ENCODE measurements at regions not wholly inside any gene's neighbourhood (a gene's known extent, or its start where the extent isn't known, plus 50 kb on each side); places are given as distances from the start of the nearest gene placed in this dataset.

DNA sequence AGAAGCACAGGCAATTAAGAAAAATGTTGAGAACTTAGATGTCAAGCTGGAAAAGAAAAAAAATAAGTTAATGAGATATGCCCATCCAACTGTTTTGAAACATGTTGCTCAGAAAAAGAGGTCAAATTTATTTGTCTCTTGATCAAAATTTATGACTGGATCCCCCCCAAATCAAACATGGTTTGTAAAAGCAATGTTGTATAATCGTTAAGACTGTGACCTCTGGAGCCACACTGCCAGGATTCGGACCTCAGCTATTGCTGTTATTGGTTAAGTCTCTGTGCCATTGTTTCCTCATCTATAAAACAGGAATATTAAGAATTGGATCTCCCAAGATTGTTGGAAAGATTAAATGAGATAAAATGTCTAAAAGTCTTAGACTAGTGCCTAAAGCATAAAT, 51.9 kb upstream of the LRRK2 start:
- TF ChIP-seq, protein P1, sequence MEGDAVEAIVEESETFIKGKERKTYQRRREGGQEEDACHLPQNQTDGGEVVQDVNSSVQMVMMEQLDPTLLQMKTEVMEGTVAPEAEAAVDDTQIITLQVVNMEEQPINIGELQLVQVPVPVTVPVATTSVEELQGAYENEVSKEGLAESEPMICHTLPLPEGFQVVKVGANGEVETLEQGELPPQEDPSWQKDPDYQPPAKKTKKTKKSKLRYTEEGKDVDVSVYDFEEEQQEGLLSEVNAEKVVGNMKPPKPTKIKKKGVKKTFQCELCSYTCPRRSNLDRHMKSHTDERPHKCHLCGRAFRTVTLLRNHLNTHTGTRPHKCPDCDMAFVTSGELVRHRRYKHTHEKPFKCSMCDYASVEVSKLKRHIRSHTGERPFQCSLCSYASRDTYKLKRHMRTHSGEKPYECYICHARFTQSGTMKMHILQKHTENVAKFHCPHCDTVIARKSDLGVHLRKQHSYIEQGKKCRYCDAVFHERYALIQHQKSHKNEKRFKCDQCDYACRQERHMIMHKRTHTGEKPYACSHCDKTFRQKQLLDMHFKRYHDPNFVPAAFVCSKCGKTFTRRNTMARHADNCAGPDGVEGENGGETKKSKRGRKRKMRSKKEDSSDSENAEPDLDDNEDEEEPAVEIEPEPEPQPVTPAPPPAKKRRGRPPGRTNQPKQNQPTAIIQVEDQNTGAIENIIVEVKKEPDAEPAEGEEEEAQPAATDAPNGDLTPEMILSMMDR (conservative IDR thresholded peaks at IDR 0.05; ENCODE audit: low read depth, low read length): no peak
- TF ChIP-seq EZH2 (IDR thresholded peaks at IDR 0.05; ENCODE audit: borderline replicate concordance, low read depth, low read length, poor library complexity, severe bottlenecking): no peak

All from A673 (cell line).